IMR-90 (cell line): ENCODE measurements at regions not wholly inside any gene's neighbourhood (a gene's known extent, or its start where the extent isn't known, plus 50 kb on each side); places are given as distances from the start of the nearest gene placed in this dataset.

Experiments used
- CTCF ChIP-seq: conservative IDR thresholded peaks from 2 replicates; pipeline ENCODE4 v1.5.1; 2012; ENCODE audit warnings: mild to moderate bottlenecking, low read depth, low read length, improper control_type of control experiment
- FOS ChIP-seq: fragments of 150-350 bp; IDR thresholded peaks from 2 replicates; pipeline ENCODE4 v1.6.1; 2016; ENCODE audit warnings: low read depth, low read length
- MAZ ChIP-seq: IDR thresholded peaks from 2 replicates; pipeline ENCODE4 v1.6.1; 2012; ENCODE audit warnings: low read depth, mild to moderate bottlenecking, low read length, improper control_type of control experiment, moderate library complexity, borderline replicate concordance
- POLR2A ChIP-seq: IDR thresholded peaks from 2 replicates; pipeline ENCODE4 v1.6.1; 2012; ENCODE audit warnings: mild to moderate bottlenecking, low read depth, low read length
- RAD21 ChIP-seq: IDR thresholded peaks from 2 replicates; pipeline ENCODE4 v1.6.1; 2012; ENCODE audit warnings: low read length, improper control_type of control experiment
- RCOR1 ChIP-seq: IDR thresholded peaks from 2 replicates; pipeline ENCODE4 v1.6.1; 2012; ENCODE audit warnings: mild to moderate bottlenecking, low read length, improper control_type of control experiment; ENCODE audit not compliant: insufficient replicate concordance
- RFX5 ChIP-seq: IDR thresholded peaks from 2 replicates; pipeline ENCODE4 v1.8.0; 2012; ENCODE audit warnings: low read depth, mild to moderate bottlenecking, low read length, moderate library complexity
- SMC3 ChIP-seq: fragments of 150-350 bp; IDR thresholded peaks from 2 replicates; pipeline ENCODE4 v1.6.1; 2016; ENCODE audit warnings: low read depth, mild to moderate bottlenecking, antibody characterized with exemption, low read length, moderate library complexity

GRCh38 chr6:111952274-111952673 is 79.0 kb upstream of the FYN start:
- TF ChIP-seq FOS (no peak), CTCF (no peak), MAZ (no peak), RFX5 (no peak), SMC3 (no peak), RCOR1 (no peak), RAD21 (no peak), POLR2A (no peak)
